HG02943 (cell line): ENCODE measurements at regions not wholly inside any gene's neighbourhood (a gene's known extent, or its start where the extent isn't known, plus 50 kb on each side); places are given as distances from the start of the nearest gene placed in this dataset.
A peak's percentile ranks its signal among the peaks of the same experiment; 100 is the strongest.

Experiments
- ATAC-seq: cut with Tn5 transposase; IDR thresholded peaks from one replicate; pipeline ENCODE4 v1.9.1; 2021; ENCODE audit warnings: mild to moderate bottlenecking, low read depth, moderate library complexity; ENCODE audit not compliant: unreplicated experiment

GRCh38 chr6:128676456-128676855 lies 156.1 kb upstream of the PTPRK start:
- ATAC-seq: no peak

GRCh38 chr6:128672023-128672422 lies 151.6 kb upstream of the PTPRK start:
- ATAC-seq: no peak

GRCh38 chr6:128667339-128667858 lies 147.0 kb upstream of the PTPRK start:
- no peak for ATAC-seq

- ATAC-seq: no peak
These were observed 146.0 kb upstream of the PTPRK start for GRCh38 chr6:128666405-128666804.

- ATAC-seq: peak; percentile 62
These were observed 142.8 kb upstream of the PTPRK start for GRCh38 chr6:128663238-128663637.

- ATAC-seq: no peak
These were observed 139.7 kb upstream of the PTPRK start for GRCh38 chr6:128659878-128660622.

- ATAC-seq: no peak
These were observed 138.9 kb upstream of the PTPRK start for GRCh38 chr6:128659276-128659675.

GRCh38 chr6:128657181-128657580 lies 136.8 kb upstream of the PTPRK start:
- no peak for ATAC-seq

- peak; percentile 54 for ATAC-seq
These were observed 135.6 kb upstream of the PTPRK start for GRCh38 chr6:128655978-128656498.

GRCh38 chr6:128648022-128648598 lies 127.7 kb upstream of the PTPRK start:
- ATAC-seq: no peak

- ATAC-seq: no peak
These were observed 121.7 kb upstream of the PTPRK start for GRCh38 chr6:128642132-128642531.

GRCh38 chr6:128641703-128642102 lies 121.3 kb upstream of the PTPRK start:
- ATAC-seq: no peak

- ATAC-seq: no peak
These were observed 118.4 kb upstream of the PTPRK start for GRCh38 chr6:128638817-128639216.

GRCh38 chr6:128635219-128635618 lies 114.8 kb upstream of the PTPRK start:
- no peak for ATAC-seq

GRCh38 chr6:128632131-128632530 lies 111.7 kb upstream of the PTPRK start:
- no peak for ATAC-seq

GRCh38 chr6:128631031-128631430 lies 110.6 kb upstream of the PTPRK start:
- ATAC-seq: no peak

GRCh38 chr6:128630213-128630612 lies 109.8 kb upstream of the PTPRK start:
- no peak for ATAC-seq

- no peak for ATAC-seq
These were observed 96.9 kb upstream of the PTPRK start for GRCh38 chr6:128617285-128617684.

GRCh38 chr6:128616342-128616741 lies 95.9 kb upstream of the PTPRK start:
- no peak for ATAC-seq

GRCh38 chr6:128606611-128607010 lies 86.2 kb upstream of the PTPRK start:
- no peak for ATAC-seq

GRCh38 chr6:128605961-128606360 lies 85.6 kb upstream of the PTPRK start:
- no peak for ATAC-seq

- ATAC-seq: no peak
These were observed 80.7 kb upstream of the PTPRK start for GRCh38 chr6:128601060-128601459.
